HepG2 (cell line): ENCODE measurements at regions not wholly inside any gene's neighbourhood (a gene's known extent, or its start where the extent isn't known, plus 50 kb on each side); places are given as distances from the start of the nearest gene placed in this dataset.

Source experiments
- HDAC6 ChIP-seq: fragments of 200-600 bp; sonication (generic); IDR thresholded peaks from 2 replicates; pipeline ENCODE4 v1.7.0; 2017; ENCODE audit warnings: mild to moderate bottlenecking, antibody characterized with exemption, low read length, low read depth
- KAT8 ChIP-seq: IDR thresholded peaks from 2 replicates; pipeline ENCODE4 v1.6.1; 2016; ENCODE audit warnings: missing genetic modification reagents, missing compliant biosample characterization
- TGIF2 ChIP-seq: IDR thresholded peaks from 2 replicates; pipeline ENCODE4 v1.6.1; 2016; ENCODE audit warnings: control low read depth, missing compliant biosample characterization
- TOPORS ChIP-seq: sonication (generic); formaldehyde crosslinking; IDR thresholded peaks from 2 replicates; pipeline ENCODE4 v1.8.0; 2023; ENCODE audit warnings: mild to moderate bottlenecking, missing genetic modification reagents
- ZNF331 ChIP-seq: sonication (generic); formaldehyde crosslinking; IDR thresholded peaks from 2 replicates; pipeline ENCODE4 v1.4.0; 2020; ENCODE audit warnings: missing genetic modification reagents
- TF ChIP-seq, protein P1 (sequence below): sonication (generic); formaldehyde crosslinking; IDR thresholded peaks from 2 replicates; pipeline ENCODE4 v1.5.0; 2020; ENCODE audit warnings: mild to moderate bottlenecking, missing genetic modification reagents, moderate library complexity

DNA sequence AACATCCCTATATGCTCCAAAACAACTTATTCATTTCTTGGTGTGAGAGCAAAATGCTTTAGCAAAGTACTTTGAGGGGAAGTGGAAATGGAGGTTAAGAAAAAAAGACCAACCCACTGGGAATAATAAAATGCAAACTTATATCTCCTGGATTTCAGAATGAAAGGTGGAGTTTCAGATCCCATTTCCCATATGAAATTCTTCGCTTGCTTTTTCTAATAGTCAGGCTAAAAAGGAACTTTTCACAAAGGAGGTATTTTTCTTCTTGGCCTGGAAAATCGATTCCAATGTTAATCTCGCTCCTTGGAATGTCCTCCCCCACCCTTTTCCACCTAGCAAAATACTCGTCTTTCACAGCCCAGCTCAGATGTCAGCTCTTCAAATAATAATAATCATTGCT, 360.9 kb downstream of the LPIN1 start:
- TF ChIP-seq KAT8 (CRISPR knock-in tag) (no peak), HDAC6 (no peak), ZNF331 (CRISPR knock-in tag) (no peak), TGIF2 (no peak), TOPORS (CRISPR knock-in tag) (no peak)
- TF ChIP-seq, protein P1, sequence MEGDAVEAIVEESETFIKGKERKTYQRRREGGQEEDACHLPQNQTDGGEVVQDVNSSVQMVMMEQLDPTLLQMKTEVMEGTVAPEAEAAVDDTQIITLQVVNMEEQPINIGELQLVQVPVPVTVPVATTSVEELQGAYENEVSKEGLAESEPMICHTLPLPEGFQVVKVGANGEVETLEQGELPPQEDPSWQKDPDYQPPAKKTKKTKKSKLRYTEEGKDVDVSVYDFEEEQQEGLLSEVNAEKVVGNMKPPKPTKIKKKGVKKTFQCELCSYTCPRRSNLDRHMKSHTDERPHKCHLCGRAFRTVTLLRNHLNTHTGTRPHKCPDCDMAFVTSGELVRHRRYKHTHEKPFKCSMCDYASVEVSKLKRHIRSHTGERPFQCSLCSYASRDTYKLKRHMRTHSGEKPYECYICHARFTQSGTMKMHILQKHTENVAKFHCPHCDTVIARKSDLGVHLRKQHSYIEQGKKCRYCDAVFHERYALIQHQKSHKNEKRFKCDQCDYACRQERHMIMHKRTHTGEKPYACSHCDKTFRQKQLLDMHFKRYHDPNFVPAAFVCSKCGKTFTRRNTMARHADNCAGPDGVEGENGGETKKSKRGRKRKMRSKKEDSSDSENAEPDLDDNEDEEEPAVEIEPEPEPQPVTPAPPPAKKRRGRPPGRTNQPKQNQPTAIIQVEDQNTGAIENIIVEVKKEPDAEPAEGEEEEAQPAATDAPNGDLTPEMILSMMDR: no peak
